Progenitor cell of endocrine pancreas (in vitro differentiated cells): ENCODE measurements at regions not wholly inside any gene's neighbourhood (a gene's known extent, or its start where the extent isn't known, plus 50 kb on each side); places are given as distances from the start of the nearest gene placed in this dataset.

Experiments
- DNase-seq: peaks from one replicate; pipeline ENCODE4 v3.0.0; 2021; ENCODE audit warnings: low spot score; ENCODE audit not compliant: unreplicated experiment
- H3K27ac Mint-ChIP-seq: 2 replicates; pipeline ENCODE4 v1.8.0; 2021; ENCODE audit warnings: mild to moderate bottlenecking, moderate library complexity, mixed read lengths
- H3K27me3 Mint-ChIP-seq: 2 replicates; pipeline ENCODE4 v1.8.0; 2021; ENCODE audit warnings: mixed read lengths
- H3K36me3 Mint-ChIP-seq: 2 replicates; pipeline ENCODE4 v1.8.0; 2022; ENCODE audit warnings: mixed read lengths; ENCODE audit not compliant: insufficient read depth
- H3K4me1 Mint-ChIP-seq: 2 replicates; pipeline ENCODE4 v1.8.0; 2021; ENCODE audit warnings: low read depth, mixed read lengths
- H3K4me3 Mint-ChIP-seq: 2 replicates; pipeline ENCODE4 v1.8.0; 2021; ENCODE audit warnings: low read depth, mild to moderate bottlenecking, moderate library complexity, mixed read lengths
- H3K9me3 Mint-ChIP-seq: 2 replicates; pipeline ENCODE4 v1.8.0; 2021; ENCODE audit warnings: low read depth, mixed read lengths
- CTCF ChIP-seq: fragments of 200-600 bp; sonication (generic); IDR thresholded peaks from one replicate; pipeline ENCODE4 v1.5.0; 2021; ENCODE audit warnings: antibody characterized with exemption, mild to moderate bottlenecking; ENCODE audit not compliant: unreplicated experiment

- Mint-ChIP-seq H3K27me3 (no peaks in the 10 kb centered on the region), H3K9me3 (peaks cover 8% of the 10 kb centered on the region), H3K36me3 (no peaks in the 10 kb centered on the region), H3K4me3 (no peak overlapping the region), H3K27ac (no peak overlapping the region), H3K4me1 (peaks cover 13% of the 10 kb centered on the region)
- TF ChIP-seq CTCF = no peak
- no peak for DNase-seq
These were observed 323.7 kb downstream of the NPR3 start for GRCh38 chr5:33034777-33035176.

- peaks cover 13% of the 10 kb centered on the region for H3K4me1 Mint-ChIP-seq
- H3K27me3 Mint-ChIP-seq = no peaks in the 10 kb centered on the region
- TF ChIP-seq CTCF = no peak
- H3K27ac Mint-ChIP-seq = no peak overlapping the region
- no peak for DNase-seq
- no peaks in the 10 kb centered on the region for H3K36me3 Mint-ChIP-seq
- no peak overlapping the region for H3K4me3 Mint-ChIP-seq
- H3K9me3 Mint-ChIP-seq = peaks cover 11% of the 10 kb centered on the region
These were observed 324.9 kb downstream of the NPR3 start for GRCh38 chr5:33035851-33036527.

GRCh38 chr5:33037076-33037475 lies 326.0 kb downstream of the NPR3 start:
- H3K27ac Mint-ChIP-seq = no peak overlapping the region
- no peak for DNase-seq
- no peak for TF ChIP-seq CTCF
- H3K4me3 Mint-ChIP-seq = no peak overlapping the region
- H3K9me3 Mint-ChIP-seq = peaks cover 12% of the 10 kb centered on the region
- no peaks in the 10 kb centered on the region for H3K27me3 Mint-ChIP-seq
- H3K36me3 Mint-ChIP-seq = no peaks in the 10 kb centered on the region
- H3K4me1 Mint-ChIP-seq = peaks cover 11% of the 10 kb centered on the region

DNA sequence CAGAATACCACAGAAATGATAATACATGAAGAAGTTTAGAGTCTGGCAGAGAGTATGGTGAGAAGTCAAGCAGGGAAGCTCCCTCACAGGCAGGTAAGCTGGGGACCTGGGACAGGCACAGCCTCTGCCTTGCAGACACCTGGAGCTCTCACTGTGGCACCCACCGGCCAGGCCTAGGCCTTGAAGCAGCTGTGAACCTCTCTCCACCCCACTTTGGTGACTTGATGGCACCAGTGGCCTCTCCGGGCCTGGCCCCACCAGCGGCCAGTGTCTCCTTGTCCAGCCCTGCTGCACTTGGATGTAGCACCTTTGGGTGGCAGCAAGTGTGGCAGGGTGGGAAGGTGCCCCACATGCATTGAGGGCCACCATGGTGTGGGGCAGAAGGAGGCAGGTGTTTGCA lies 330.5 kb downstream of the NPR3 start:
- Mint-ChIP-seq H3K27ac (no peak overlapping the region), H3K9me3 (peaks cover 7% of the 10 kb centered on the region), H3K4me3 (no peak overlapping the region), H3K4me1 (no peaks in the 10 kb centered on the region), H3K27me3 (no peaks in the 10 kb centered on the region), H3K36me3 (no peaks in the 10 kb centered on the region)
- DNase-seq = no peak
- no peak for TF ChIP-seq CTCF

DNA sequence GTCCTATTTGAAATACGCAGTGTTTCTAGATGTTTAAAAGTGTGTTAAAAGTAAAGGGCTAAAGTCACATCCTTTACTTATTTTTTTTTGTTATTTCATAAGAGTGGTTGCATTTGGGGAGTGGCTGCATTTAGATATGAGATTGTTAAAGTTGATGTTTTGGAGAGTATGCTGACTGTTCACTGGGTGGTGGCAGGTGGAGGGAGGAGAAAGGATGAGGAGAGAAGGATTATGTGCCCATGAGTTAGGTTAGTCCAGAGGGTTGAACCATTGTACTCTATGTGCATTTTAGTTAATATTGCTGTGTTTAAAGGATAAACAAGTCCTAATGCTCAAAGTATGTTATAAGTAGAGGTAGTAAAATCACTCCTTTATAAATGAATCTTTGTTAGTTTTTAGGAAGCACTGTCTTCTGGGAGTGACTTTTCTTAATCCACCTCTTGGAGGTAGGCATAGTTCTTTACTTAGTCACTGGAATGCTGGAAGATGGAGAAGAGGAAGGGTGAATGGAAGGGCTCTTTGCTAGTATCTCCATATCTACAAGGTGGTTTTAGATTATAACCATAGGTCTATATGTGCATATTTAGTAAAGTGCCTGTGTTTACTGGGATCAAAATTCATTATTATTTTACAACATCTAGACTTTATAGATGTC lies 332.3 kb downstream of the NPR3 start:
- Mint-ChIP-seq H3K27me3 (no peaks in the 10 kb centered on the region), H3K36me3 (no peaks in the 10 kb centered on the region), H3K4me1 (no peaks in the 10 kb centered on the region), H3K27ac (no peak overlapping the region), H3K4me3 (no peak overlapping the region), H3K9me3 (peaks cover 4% of the 10 kb centered on the region)
- no peak for DNase-seq
- TF ChIP-seq CTCF = no peak
